ENCODE measurements at regions not wholly inside any gene's neighbourhood (a gene's known extent, or its start where the extent isn't known, plus 50 kb on each side); places are given as distances from the start of the nearest gene placed in this dataset.

DNA sequence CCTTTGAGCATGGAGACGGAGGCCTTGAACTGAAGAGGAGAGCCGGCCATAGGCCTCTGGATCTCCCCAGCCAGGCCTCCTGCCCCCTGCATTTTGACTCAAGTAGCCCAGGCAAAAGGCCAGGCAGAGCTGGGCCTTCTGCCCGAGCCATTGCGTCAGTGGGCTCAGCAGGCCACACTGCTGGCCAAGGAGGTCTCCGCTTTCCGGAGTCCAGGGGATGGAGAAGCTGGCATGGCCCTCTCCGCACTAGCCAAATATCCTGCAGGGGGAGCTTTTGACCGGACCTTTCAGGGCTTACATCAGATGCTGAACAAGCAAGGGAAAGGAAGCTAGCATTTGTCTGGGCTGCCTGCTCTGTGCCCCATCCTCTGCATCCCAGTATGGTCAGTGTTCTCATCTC, 386.8 kb downstream of the TRIM36 start:
- TF ChIP-seq EZH2 (optimal IDR thresholded peaks at IDR 0.05; ENCODE audit: low read depth, low read length), result no peak
- TF ChIP-seq, protein P1, sequence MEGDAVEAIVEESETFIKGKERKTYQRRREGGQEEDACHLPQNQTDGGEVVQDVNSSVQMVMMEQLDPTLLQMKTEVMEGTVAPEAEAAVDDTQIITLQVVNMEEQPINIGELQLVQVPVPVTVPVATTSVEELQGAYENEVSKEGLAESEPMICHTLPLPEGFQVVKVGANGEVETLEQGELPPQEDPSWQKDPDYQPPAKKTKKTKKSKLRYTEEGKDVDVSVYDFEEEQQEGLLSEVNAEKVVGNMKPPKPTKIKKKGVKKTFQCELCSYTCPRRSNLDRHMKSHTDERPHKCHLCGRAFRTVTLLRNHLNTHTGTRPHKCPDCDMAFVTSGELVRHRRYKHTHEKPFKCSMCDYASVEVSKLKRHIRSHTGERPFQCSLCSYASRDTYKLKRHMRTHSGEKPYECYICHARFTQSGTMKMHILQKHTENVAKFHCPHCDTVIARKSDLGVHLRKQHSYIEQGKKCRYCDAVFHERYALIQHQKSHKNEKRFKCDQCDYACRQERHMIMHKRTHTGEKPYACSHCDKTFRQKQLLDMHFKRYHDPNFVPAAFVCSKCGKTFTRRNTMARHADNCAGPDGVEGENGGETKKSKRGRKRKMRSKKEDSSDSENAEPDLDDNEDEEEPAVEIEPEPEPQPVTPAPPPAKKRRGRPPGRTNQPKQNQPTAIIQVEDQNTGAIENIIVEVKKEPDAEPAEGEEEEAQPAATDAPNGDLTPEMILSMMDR (IDR thresholded peaks at IDR 0.05; ENCODE audit: low read length), result no peak
- no peak for TF ChIP-seq EZH2phosphoT487 (IDR thresholded peaks at IDR 0.05; ENCODE audit: low read length)
